ENCODE measurements at regions not wholly inside any gene's neighbourhood (a gene's known extent, or its start where the extent isn't known, plus 50 kb on each side); places are given as distances from the start of the nearest gene placed in this dataset.
"Not testable (repeated sequence)": the region's sequence is repeated elsewhere in the genome, so short reads cannot be mapped to it uniquely, and the experiment has no call there.

- no peak for DNase-seq
Measured at GRCh38 chr5:39579750-39580149, 155.0 kb upstream of the DAB2 start.

DNA sequence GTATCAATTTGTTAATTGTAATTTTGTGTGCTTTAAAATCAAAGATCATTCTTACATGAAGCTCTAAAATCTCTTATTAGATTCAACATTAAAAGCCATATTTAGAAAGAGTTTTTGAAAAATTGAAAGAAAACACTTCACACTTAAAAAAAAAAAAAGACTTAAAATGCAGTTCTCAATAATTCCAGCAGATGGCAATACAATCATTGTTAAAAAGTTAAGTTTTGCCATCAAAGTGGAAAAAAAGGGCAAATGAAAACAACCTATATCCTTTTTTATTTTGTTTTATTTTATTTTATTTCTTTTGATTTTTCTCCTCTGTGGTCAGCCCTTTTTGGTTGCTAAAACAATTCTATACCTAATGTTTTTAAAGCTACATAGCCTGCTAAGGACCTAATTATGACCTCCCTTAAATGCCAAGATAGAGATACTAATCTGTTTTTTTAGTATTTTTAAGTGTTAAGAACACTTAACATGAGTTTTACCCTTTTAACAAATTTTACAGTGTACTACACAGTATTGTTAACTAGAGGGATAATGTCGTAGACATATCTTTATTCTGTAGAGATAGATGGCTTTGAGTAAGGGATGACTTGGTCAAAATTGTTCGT lies 154.2 kb upstream of the DAB2 start:
- peak; percentile 21 to 41 for DNase-seq

- DNase-seq = no peak
Measured at GRCh38 chr5:39577529-39577928, 152.7 kb upstream of the DAB2 start.

DNA sequence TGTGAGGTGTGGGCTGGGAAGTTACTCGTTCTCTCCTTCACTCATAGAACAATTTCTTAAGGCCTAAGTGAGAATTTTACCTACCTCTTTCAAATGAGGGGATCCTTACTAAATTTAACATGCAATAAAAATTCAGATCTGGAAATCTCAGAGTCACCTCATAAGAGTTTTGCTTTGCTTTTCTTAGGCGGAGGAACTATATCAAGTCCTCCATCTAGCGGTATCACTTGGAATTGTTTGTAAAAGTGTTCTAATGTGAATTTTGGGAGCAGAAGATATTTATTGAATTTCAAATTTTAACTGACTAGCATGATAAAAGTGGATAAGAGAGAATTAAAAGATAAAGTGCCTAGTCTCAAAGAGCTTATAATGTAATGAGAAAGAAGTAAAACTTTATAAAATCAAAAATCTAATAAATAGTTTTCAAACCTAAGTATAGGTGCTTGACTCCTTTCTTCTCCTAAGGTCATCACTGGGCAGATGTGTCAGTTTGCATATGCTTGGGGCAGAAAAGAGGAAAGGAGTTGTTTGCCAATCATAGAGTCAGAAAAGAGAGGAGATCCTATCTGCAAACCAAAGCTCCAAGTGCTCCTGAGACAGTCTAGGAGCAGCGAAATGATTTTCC lies 145.7 kb upstream of the DAB2 start:
- peak; percentile 62 to 65 for DNase-seq

GRCh38 chr5:39569857-39570256 lies 145.1 kb upstream of the DAB2 start:
- DNase-seq = no peak

DNA sequence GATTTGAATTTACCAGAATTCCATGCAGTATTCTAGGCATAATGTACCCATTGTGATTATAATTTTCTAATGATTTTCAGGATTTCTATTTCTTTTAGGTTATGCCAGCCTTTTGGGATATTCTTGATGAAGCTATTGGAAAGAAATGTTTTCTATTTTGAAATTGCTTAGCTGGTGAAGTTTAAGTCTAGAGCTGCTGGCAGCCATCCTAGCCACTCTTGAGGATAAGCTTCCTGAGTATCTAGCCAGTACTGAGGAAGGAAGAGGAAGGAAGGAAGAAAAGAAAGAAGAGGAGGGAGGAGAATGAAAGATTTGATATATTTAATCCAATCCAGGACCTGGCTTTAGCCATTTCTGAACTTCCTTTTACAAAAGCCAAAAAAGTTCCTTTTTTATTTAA lies 142.1 kb upstream of the DAB2 start:
- DNase-seq = no peak

GRCh38 chr5:39566029-39566428 lies 141.2 kb upstream of the DAB2 start:
- no peak for DNase-seq

GRCh38 chr5:39561421-39561820 lies 136.6 kb upstream of the DAB2 start:
- DNase-seq = no peak

- no peak for DNase-seq
Measured at GRCh38 chr5:39560726-39561125, 135.9 kb upstream of the DAB2 start.

- DNase-seq = no peak
Measured at GRCh38 chr5:39559923-39560322, 135.1 kb upstream of the DAB2 start.

GRCh38 chr5:39558541-39558940 lies 133.8 kb upstream of the DAB2 start:
- no peak for DNase-seq

- no peak for DNase-seq
Measured at GRCh38 chr5:39555788-39556187, 131.0 kb upstream of the DAB2 start.

- peak; percentile 83 to 88 for DNase-seq
Measured at GRCh38 chr5:39547553-39548154, 122.9 kb upstream of the DAB2 start.

- no peak for DNase-seq
Measured at GRCh38 chr5:39544941-39545340, 120.2 kb upstream of the DAB2 start.

DNA sequence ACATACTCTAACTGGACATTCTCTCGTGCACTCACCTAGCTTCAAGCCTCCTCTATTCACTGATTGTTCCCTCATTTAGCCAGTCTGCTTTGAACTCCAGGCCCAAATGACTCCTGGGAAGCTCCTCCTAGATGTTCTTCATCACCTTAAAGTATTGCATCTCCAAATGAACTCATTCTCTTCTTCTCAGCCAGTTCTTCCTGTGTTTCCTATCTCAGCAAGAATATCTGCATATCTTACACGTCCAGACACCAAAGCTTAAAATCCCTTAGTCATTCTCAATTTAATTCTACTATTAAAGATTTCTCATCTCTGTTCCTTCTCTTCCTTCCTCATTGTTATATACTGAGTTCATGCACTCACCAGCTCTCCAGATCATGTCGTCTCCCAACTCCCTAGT lies 118.6 kb upstream of the DAB2 start:
- DNase-seq = no peak

GRCh38 chr5:39542511-39543285 lies 117.9 kb upstream of the DAB2 start:
- DNase-seq = no peak

DNA sequence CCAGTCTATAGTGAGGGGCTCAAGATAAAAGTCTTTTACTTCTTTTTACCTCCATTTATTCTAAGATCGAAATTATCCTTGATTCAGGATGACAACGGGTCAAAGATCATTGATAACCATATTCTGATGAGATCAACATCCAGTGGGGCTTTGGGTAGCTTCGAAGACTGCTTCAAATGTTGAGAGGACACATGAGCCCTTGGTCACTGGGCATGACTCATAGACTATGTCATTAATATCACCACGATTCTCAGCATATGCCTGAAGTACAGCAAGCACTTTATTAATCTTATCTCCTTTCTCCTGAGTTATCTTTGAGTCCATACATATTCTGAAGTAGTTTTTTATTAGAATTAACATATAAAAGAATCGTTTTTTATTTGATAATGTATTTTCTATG lies 117.1 kb upstream of the DAB2 start:
- DNase-seq = no peak

- DNase-seq = no peak
Measured at GRCh38 chr5:39539470-39539869, 114.7 kb upstream of the DAB2 start.

DNA sequence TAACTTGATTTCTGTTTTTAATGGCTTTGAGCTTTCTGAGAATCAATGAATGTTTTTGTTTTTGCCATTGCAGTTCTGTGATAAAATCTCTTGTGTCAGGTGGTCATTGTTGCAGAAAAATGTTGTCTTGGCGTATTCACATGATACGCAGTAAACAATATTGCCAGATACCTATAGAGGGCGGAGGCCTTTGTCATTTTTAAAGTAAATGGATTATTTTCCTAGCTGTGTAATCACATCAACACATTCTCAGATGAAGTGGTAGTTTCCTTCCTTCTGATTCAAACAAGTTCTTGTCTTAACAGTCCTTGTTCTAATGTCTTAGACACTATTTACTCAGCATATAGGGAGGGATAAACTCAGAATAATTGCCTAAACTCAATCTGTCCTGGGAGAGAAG lies 109.9 kb upstream of the DAB2 start:
- DNase-seq = no peak

DNA sequence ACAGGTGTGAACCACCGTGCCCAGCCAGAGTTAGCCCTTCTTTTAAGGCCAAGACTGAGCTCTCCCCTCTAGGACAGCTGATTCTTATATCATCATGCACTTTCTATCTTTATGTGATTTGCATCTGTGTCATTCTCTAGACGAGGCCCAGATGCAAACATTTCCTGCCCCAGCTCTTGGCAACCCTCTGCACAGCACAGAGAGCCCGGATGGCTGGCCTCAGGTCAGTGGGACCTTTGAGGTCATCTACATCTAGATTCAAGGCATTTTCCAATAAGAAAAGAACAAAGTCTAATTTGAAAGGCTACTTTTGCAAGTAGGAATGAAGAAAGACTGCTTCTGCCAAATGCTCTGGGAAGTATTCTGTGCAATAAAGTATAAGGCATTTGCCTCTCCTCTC lies 109.0 kb upstream of the DAB2 start:
- DNase-seq = no peak

GRCh38 chr5:39532511-39532910 lies 107.7 kb upstream of the DAB2 start:
- DNase-seq = no peak

DNA sequence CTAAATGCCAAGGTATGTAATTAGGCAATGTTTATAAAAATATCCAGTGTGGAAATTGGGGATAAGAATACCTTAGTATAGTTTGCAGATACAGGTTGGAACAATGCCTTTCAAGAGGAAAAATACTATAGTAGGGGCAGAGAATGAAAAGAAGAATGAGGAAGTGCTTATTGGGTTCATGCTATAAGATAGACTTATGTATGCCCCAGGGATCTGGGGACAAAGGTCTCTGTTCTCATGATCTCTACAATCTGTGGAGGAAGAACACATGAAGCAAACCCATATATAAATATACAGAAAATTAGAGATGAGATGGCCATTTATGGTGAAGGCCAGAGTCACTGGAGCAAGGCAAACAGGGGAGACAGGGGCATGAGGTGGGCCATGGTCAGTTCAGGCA lies 106.5 kb upstream of the DAB2 start:
- DNase-seq = no peak

- DNase-seq = no peak
Measured at GRCh38 chr5:39526914-39527477, 102.2 kb upstream of the DAB2 start.

GRCh38 chr5:39525781-39526180 lies 101.0 kb upstream of the DAB2 start:
- DNase-seq = not testable (repeated sequence)

All from NCI-H446 (cell line).